GM12873 (cell line): ENCODE measurements at regions not wholly inside any gene's neighbourhood (a gene's known extent, or its start where the extent isn't known, plus 50 kb on each side); places are given as distances from the start of the nearest gene placed in this dataset.

ENCODE experiments used
- TF ChIP-seq, protein P1 (sequence below): IDR thresholded peaks from 2 replicates; pipeline ENCODE4 v1.5.1; 2012; ENCODE audit warnings: low read depth, mild to moderate bottlenecking, moderate library complexity, low read length, control low read depth; ENCODE audit not compliant: insufficient read depth; ENCODE audit errors: missing control alignments

DNA sequence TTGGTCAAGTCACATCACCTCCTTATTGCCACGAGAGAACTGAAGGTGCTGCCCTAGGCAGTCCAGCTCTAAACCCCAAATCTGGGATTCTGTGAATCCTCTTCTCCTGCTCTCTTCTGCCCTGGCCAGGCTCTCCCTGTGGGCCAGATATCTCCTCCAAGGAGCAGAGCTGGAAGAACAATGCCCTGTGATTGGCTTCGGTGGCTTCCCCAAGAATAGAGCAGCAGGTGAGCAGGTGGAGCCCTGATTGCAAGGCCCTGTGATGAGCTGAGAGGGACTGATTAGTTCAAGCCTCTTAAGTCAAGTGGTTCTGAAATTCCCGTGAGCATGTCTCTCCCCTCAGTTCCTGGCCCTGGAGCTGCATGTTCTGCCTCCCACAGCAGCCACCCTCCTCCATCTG lies 175.3 kb upstream of the BRINP1 start:
- TF ChIP-seq, protein P1, sequence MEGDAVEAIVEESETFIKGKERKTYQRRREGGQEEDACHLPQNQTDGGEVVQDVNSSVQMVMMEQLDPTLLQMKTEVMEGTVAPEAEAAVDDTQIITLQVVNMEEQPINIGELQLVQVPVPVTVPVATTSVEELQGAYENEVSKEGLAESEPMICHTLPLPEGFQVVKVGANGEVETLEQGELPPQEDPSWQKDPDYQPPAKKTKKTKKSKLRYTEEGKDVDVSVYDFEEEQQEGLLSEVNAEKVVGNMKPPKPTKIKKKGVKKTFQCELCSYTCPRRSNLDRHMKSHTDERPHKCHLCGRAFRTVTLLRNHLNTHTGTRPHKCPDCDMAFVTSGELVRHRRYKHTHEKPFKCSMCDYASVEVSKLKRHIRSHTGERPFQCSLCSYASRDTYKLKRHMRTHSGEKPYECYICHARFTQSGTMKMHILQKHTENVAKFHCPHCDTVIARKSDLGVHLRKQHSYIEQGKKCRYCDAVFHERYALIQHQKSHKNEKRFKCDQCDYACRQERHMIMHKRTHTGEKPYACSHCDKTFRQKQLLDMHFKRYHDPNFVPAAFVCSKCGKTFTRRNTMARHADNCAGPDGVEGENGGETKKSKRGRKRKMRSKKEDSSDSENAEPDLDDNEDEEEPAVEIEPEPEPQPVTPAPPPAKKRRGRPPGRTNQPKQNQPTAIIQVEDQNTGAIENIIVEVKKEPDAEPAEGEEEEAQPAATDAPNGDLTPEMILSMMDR: no peak

DNA sequence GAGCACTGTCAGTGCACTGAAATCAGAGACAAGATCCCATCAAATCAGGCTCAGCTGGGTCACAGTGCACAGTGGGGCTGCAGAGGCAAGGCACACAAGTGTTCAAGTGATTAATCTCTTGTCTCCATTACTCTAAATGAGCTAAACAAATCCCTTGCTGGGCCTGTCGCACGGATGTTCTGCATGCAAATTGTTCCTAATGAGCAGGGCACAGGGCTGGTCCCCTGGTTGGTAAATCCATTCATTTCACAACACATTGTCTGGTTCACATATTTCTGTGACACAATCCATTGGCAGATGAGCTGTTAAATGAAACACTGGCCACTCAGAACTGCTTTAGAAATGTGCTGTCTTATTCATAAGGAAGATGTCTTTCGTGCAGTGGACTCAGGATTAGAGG lies 167.9 kb upstream of the BRINP1 start:
- TF ChIP-seq, protein P1: no peak

- TF ChIP-seq, protein P1: no peak
Observed at GRCh38 chr9:119533504-119533903, 164.3 kb upstream of the BRINP1 start.

- TF ChIP-seq, protein P1: no peak
Observed at GRCh38 chr9:119526698-119527097, 157.5 kb upstream of the BRINP1 start.

DNA sequence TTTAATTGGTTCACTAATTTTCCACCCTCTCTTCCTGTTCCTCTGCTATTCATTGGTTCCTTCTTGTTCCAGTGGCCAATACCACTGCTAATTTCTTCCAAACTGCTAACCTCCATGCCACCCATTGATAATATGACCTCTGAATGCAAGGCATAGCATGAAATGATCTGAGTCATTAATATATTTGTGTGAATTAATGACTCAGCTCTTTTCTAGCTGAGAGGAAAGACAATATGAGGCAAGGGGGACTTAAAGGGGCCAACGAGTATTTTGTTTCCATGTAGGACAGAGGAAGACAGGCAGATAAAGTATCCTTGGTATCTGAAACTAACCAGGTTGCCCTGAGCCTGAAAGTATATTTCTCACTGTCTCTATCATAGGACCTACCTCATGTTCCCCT lies 154.3 kb upstream of the BRINP1 start:
- TF ChIP-seq, protein P1: no peak

GRCh38 chr9:119522381-119522780 lies 153.1 kb upstream of the BRINP1 start:
- TF ChIP-seq, protein P1: no peak

- TF ChIP-seq, protein P1: no peak
Observed at GRCh38 chr9:119509291-119509905, 140.2 kb upstream of the BRINP1 start.

DNA sequence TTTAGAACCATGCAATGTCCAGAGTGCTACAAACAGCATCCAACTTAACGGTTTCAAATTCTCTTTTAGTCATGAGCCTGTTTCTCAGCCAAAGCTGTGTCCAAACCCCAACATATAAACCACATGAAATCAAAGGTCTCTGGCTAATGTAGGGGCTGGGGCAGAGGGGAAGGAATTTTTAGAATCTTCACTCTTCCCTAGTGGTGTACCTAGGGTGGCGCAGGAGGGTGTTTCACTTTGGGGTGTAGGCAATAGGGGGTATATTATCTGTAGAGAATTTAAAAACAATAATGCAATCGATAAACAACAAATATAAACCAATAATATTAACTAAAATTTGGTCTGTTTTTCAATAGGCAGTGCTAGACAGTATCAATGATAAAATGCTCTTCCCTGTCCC lies 132.1 kb upstream of the BRINP1 start:
- TF ChIP-seq, protein P1: no peak
